ENCODE measurements at regions not wholly inside any gene's neighbourhood (a gene's known extent, or its start where the extent isn't known, plus 50 kb on each side); places are given as distances from the start of the nearest gene placed in this dataset.

- no peak for TF ChIP-seq CTCF (IDR thresholded peaks at IDR 0.05; ENCODE audit: unreplicated experiment in 3 of 3)
- no peak overlapping the region for H3K27ac Mint-ChIP-seq
- H3K9me3 Mint-ChIP-seq: peaks cover 4% of the 10 kb centered on the region
- peaks cover 25% of the 10 kb centered on the region for H3K4me1 Mint-ChIP-seq
- H3K27me3 Mint-ChIP-seq (ENCODE audit: low read depth): no peaks in the 10 kb centered on the region
- no peak overlapping the region for H3K4me3 Mint-ChIP-seq
- H3K36me3 Mint-ChIP-seq (ENCODE audit: low read depth): no peaks in the 10 kb centered on the region
These were observed 538.1 kb upstream of the TBL1XR1 start for GRCh38 chr3:177735431-177735830.

GRCh38 chr3:177739461-177739860 lies 542.2 kb upstream of the TBL1XR1 start:
- H3K4me1 Mint-ChIP-seq: peaks cover 14% of the 10 kb centered on the region
- H3K27ac Mint-ChIP-seq: no peak overlapping the region
- TF ChIP-seq CTCF (IDR thresholded peaks at IDR 0.05; ENCODE audit: unreplicated experiment in 3 of 3): no peak
- H3K4me3 Mint-ChIP-seq: no peak overlapping the region
- H3K9me3 Mint-ChIP-seq: peaks cover 4% of the 10 kb centered on the region
- H3K36me3 Mint-ChIP-seq (ENCODE audit: low read depth): no peaks in the 10 kb centered on the region
- H3K27me3 Mint-ChIP-seq (ENCODE audit: low read depth): peaks cover 3% of the 10 kb centered on the region

GRCh38 chr3:177740254-177740653 lies 543.0 kb upstream of the TBL1XR1 start:
- Mint-ChIP-seq H3K27me3 (ENCODE audit: low read depth) (peaks cover 4% of the 10 kb centered on the region), H3K36me3 (ENCODE audit: low read depth) (no peaks in the 10 kb centered on the region), H3K27ac (peak overlapping the region in 2 of 3 experiments; percentile 12 to 15), H3K4me3 (no peak overlapping the region), H3K9me3 (peaks cover 4% of the 10 kb centered on the region), H3K4me1 (peaks cover 14% of the 10 kb centered on the region)
- no peak for TF ChIP-seq CTCF (IDR thresholded peaks at IDR 0.05; ENCODE audit: unreplicated experiment in 3 of 3)

- no peak for TF ChIP-seq CTCF (IDR thresholded peaks at IDR 0.05; ENCODE audit: unreplicated experiment in 3 of 3)
- peaks cover 4% of the 10 kb centered on the region for H3K27me3 Mint-ChIP-seq (ENCODE audit: low read depth)
- H3K4me3 Mint-ChIP-seq: no peak overlapping the region
- H3K4me1 Mint-ChIP-seq: peaks cover 32% of the 10 kb centered on the region
- no peaks in the 10 kb centered on the region for H3K36me3 Mint-ChIP-seq (ENCODE audit: low read depth)
- peaks cover 4% of the 10 kb centered on the region for H3K9me3 Mint-ChIP-seq
- H3K27ac Mint-ChIP-seq: no peak overlapping the region
These were observed 545.0 kb upstream of the TBL1XR1 start for GRCh38 chr3:177742273-177742672.

- peaks cover 35% of the 10 kb centered on the region for H3K4me1 Mint-ChIP-seq
- H3K27me3 Mint-ChIP-seq (ENCODE audit: low read depth): peaks cover 4% of the 10 kb centered on the region
- H3K9me3 Mint-ChIP-seq: no peaks in the 10 kb centered on the region
- H3K36me3 Mint-ChIP-seq (ENCODE audit: low read depth): no peaks in the 10 kb centered on the region
- TF ChIP-seq CTCF (IDR thresholded peaks at IDR 0.05; ENCODE audit: unreplicated experiment in 3 of 3): no peak
- H3K27ac Mint-ChIP-seq: no peak overlapping the region
- no peak overlapping the region for H3K4me3 Mint-ChIP-seq
These were observed 546.0 kb upstream of the TBL1XR1 start for GRCh38 chr3:177743173-177743890.

Measured in nephron (organoid).